Natural killer cell (primary cell): ENCODE measurements at regions not wholly inside any gene's neighbourhood (a gene's known extent, or its start where the extent isn't known, plus 50 kb on each side); places are given as distances from the start of the nearest gene placed in this dataset.

Experiments used
- ATAC-seq, 3 donors: fragments of 150-1000 bp in 2 of 3; fragments of 200-7000 bp in 1 of 3; cut with Tn5 transposase; 1 replicate in 1 of 3; 2 replicates in 2 of 3; pipeline ENCODE4 v1.10.0; 2021; ENCODE audit warnings: mild to moderate bottlenecking in 2 of 3, moderate library complexity in 2 of 3
- DNase-seq, 2 donors: peaks; one replicate each; pipeline versions ENCODE4 v3.0.0 to v3.0.0-alpha.2; 2013 to 2021; ENCODE audit warnings: mixed read lengths in 1 of 2
- H3K27ac ChIP-seq: one replicate; pipeline ENCODE4 v1.5.1; 2013; ENCODE audit warnings: mild to moderate bottlenecking, low read length
- H3K27me3 ChIP-seq: one replicate; pipeline ENCODE4 v1.6.1; 2013; ENCODE audit warnings: low read length; ENCODE audit not compliant: control insufficient read depth, insufficient read depth
- H3K36me3 ChIP-seq: one replicate; pipeline ENCODE4 v1.6.1; 2013; ENCODE audit warnings: low read length; ENCODE audit not compliant: control insufficient read depth, insufficient read depth
- H3K4me1 ChIP-seq: one replicate; pipeline ENCODE4 v1.6.1; 2013; ENCODE audit warnings: low read length; ENCODE audit not compliant: control insufficient read depth, insufficient read depth
- H3K4me3 ChIP-seq: one replicate; pipeline ENCODE4 v1.5.1; 2013; ENCODE audit warnings: low read length
- H3K9me3 ChIP-seq: one replicate; pipeline ENCODE4 v1.6.1; 2013; ENCODE audit warnings: low read length; ENCODE audit not compliant: control insufficient read depth, insufficient read depth
- H3K27ac Mint-ChIP-seq, 2 donors: one replicate each; pipeline ENCODE4 v1.8.0; 2022; ENCODE audit warnings: mild to moderate bottlenecking in 2 of 2, mixed read lengths in 2 of 2, moderate library complexity in 1 of 2
- H3K27me3 Mint-ChIP-seq, 2 donors: one replicate each; pipeline ENCODE4 v1.8.0; 2022; ENCODE audit warnings: low read depth in 2 of 2, mixed read lengths in 2 of 2
- H3K36me3 Mint-ChIP-seq: one replicate; pipeline ENCODE4 v1.8.0; 2022; ENCODE audit warnings: mixed read lengths
- H3K4me1 Mint-ChIP-seq, 2 donors: one replicate each; pipeline ENCODE4 v1.8.0; 2022; ENCODE audit warnings: mixed read lengths in 2 of 2
- H3K4me3 Mint-ChIP-seq: one replicate; pipeline ENCODE4 v1.8.0; 2022; ENCODE audit warnings: mild to moderate bottlenecking, moderate library complexity, mixed read lengths
- H3K9me3 Mint-ChIP-seq, 2 donors: one replicate each; pipeline ENCODE4 v1.8.0; 2022; ENCODE audit warnings: mixed read lengths in 2 of 2
- CTCF ChIP-seq: fragments of 200-600 bp; IDR thresholded peaks from one replicate; pipeline ENCODE4 v1.8.0; 2022; ENCODE audit warnings: antibody characterized with exemption
- WGBS: methylation state at CpG from one replicate; pipeline ENCODE4 v1.1.7; 2013; ENCODE audit warnings: missing lambda C conversion rate; ENCODE audit not compliant: insufficient coverage; 5-methylcytosine and 5-hydroxymethylcytosine counted together
- intact Hi-C: fragments of 100-400 bp; cut with micrococcal nuclease; formaldehyde crosslinking; loops from one replicate; pipeline ENCODE4 v1.14.2; 2022

DNA sequence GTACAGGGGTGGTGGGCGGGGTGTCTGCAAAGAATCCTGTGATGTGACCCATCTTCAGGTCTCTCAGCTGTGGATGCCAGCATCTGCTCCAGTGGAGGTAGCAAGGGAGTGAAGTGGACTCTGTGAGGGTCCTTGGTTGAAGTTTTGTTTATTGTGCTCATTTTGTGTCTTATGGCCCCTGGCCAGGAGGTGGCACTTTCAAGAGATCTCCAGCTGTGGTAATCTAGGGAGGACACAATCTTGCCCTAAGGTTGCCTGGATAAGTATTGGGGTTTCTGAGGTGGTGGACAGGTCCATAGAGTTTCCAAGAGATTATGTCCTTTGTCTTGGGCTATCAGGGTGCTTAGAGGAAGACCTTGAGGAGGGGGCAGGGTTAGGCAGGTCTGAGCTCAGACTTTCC lies 260.7 kb downstream of the CCDC59 start:
- ATAC-seq (no peak), DNase-seq (no peak)
- Histone ChIP-seq H3K36me3 (no peaks in the 10 kb centered on the region), H3K27me3 (no peaks in the 10 kb centered on the region), H3K9me3 (peaks cover 3% of the 10 kb centered on the region), H3K27ac (no peak overlapping the region), H3K4me1 (no peaks in the 10 kb centered on the region), H3K4me3 (no peak overlapping the region)
- TF ChIP-seq CTCF, result no peak
- Mint-ChIP-seq H3K4me3 (no peak overlapping the region), H3K27me3 (no peaks in the 10 kb centered on the region), H3K36me3 (no peaks in the 10 kb centered on the region), H3K27ac (no peak overlapping the region), H3K4me1 (no peaks in the 10 kb centered on the region), H3K9me3 (peaks cover 6 to 7% of the 10 kb centered on the region in 2 donors)
- 52% methylated on average over 1 of the region's 1 CpG for WGBS
- intact Hi-C loops, result no loop called here

DNA sequence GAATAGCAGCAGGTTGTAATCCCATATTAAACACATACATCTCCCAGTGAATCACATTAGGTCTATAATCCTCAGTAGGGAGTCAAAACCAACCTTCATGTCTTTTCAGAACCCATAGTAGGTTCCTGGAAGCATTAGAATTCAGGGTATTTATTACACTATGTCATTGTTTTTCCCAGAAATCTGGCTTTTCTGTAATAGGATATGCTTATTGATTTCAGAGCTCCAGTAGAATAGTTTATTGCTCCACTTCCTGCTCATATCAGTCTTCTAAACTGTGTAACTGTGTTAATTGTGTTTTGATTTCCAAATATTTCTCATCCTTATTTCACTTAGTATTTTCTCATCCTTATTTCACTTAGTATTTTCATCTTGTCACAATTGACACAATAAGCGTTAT lies 268.0 kb downstream of the CCDC59 start:
- H3K9me3 Mint-ChIP-seq, result peaks cover 2 to 13% of the 10 kb centered on the region in 2 donors
- H3K9me3 ChIP-seq, result no peaks in the 10 kb centered on the region
- DNase-seq (no peak), ATAC-seq (no peak)
- no peaks in the 10 kb centered on the region for H3K27me3 ChIP-seq
- H3K36me3 ChIP-seq, result no peaks in the 10 kb centered on the region
- no peak overlapping the region for H3K4me3 ChIP-seq
- H3K4me3 Mint-ChIP-seq, result no peak overlapping the region
- WGBS, result no CpG with 5 or more reads among the region's 1 CpG
- intact Hi-C loops, result no loop called here
- no peaks in the 10 kb centered on the region for H3K4me1 ChIP-seq
- no peak overlapping the region for H3K27ac Mint-ChIP-seq
- TF ChIP-seq CTCF, result no peak
- no peak overlapping the region for H3K27ac ChIP-seq
- H3K36me3 Mint-ChIP-seq, result no peaks in the 10 kb centered on the region
- H3K27me3 Mint-ChIP-seq, result no peaks in the 10 kb centered on the region
- H3K4me1 Mint-ChIP-seq, result no peaks in the 10 kb centered on the region

GRCh38 chr12:82089369-82090121 lies 268.6 kb downstream of the CCDC59 start:
- H3K36me3 Mint-ChIP-seq, result no peaks in the 10 kb centered on the region
- no peak for DNase-seq
- H3K4me1 ChIP-seq, result no peaks in the 10 kb centered on the region
- H3K4me3 Mint-ChIP-seq, result no peak overlapping the region
- H3K27me3 Mint-ChIP-seq, result no peaks in the 10 kb centered on the region
- no peak overlapping the region for H3K27ac ChIP-seq
- 81% methylated on average over 7 of the region's 7 CpGs for WGBS
- intact Hi-C loops, result no loop called here
- no peaks in the 10 kb centered on the region for H3K36me3 ChIP-seq
- no peaks in the 10 kb centered on the region for H3K4me1 Mint-ChIP-seq
- no peak overlapping the region for H3K27ac Mint-ChIP-seq
- TF ChIP-seq CTCF, result no peak
- ATAC-seq, result no peak
- H3K9me3 Mint-ChIP-seq, result peaks cover 6 to 11% of the 10 kb centered on the region in 2 donors
- H3K4me3 ChIP-seq, result no peak overlapping the region
- no peaks in the 10 kb centered on the region for H3K27me3 ChIP-seq
- H3K9me3 ChIP-seq, result no peaks in the 10 kb centered on the region

DNA sequence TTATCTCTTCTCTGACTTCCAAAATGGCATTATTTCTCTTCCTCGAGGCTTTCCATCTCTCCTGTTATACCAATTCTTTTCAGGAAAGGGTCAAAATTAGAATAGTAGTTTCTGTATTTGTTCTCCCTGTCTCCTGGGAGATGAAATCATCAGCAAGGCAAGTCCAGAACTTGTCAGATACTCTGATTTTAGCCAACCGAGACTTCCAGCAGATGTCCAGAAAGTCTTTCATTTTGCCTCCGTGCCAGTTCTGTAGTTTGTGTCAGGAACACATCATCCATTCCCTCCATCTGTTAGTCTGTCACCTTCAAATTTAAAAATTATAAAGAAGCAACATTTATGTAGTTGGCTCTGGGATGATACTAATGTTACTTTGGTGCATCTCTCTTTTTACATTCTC lies 275.7 kb downstream of the CCDC59 start:
- Histone ChIP-seq H3K9me3 (peaks cover 2% of the 10 kb centered on the region), H3K4me3 (no peak overlapping the region), H3K36me3 (no peaks in the 10 kb centered on the region), H3K4me1 (no peaks in the 10 kb centered on the region), H3K27ac (no peak overlapping the region), H3K27me3 (no peaks in the 10 kb centered on the region)
- no peak for TF ChIP-seq CTCF
- Mint-ChIP-seq H3K36me3 (no peaks in the 10 kb centered on the region), H3K4me3 (no peak overlapping the region), H3K27ac (no peak overlapping the region), H3K4me1 (no peaks in the 10 kb centered on the region), H3K27me3 (no peaks in the 10 kb centered on the region), H3K9me3 (peaks cover 5 to 12% of the 10 kb centered on the region in 2 donors)
- 79% methylated on average over 2 of the region's 3 CpGs for WGBS
- intact Hi-C loops, result no loop called here
- ATAC-seq (no peak), DNase-seq (no peak)
